Naive B cell (primary cell): ENCODE measurements at regions not wholly inside any gene's neighbourhood (a gene's known extent, or its start where the extent isn't known, plus 50 kb on each side); places are given as distances from the start of the nearest gene placed in this dataset.

Experiments
- ATAC-seq, 2 donors: fragments of 150-1000 bp; cut with Tn5 transposase; 2 replicates each; pipeline ENCODE4 v1.10.0; 2021; ENCODE audit warnings: low read depth in 2 of 2, mild to moderate bottlenecking in 2 of 2, moderate library complexity in 2 of 2
- DNase-seq: peaks from one replicate; pipeline ENCODE4 v3.0.0; 2022
- H3K27ac Mint-ChIP-seq, 6 donors: one replicate each; pipeline ENCODE4 v1.8.0; 2020 to 2022; ENCODE audit warnings: mild to moderate bottlenecking in 6 of 6, mixed read lengths in 6 of 6, moderate library complexity in 5 of 6, inconsistent platforms in 2 of 6
- H3K27me3 Mint-ChIP-seq, 3 donors: one replicate each; pipeline ENCODE4 v1.8.0; 2021 to 2022; ENCODE audit warnings: mixed read lengths in 3 of 3, mild to moderate bottlenecking in 1 of 3
- H3K36me3 Mint-ChIP-seq, 2 donors: one replicate each; pipeline ENCODE4 v1.8.0; 2020 to 2022; ENCODE audit warnings: mixed read lengths in 2 of 2, inconsistent platforms in 1 of 2, mild to moderate bottlenecking in 1 of 2
- H3K4me1 Mint-ChIP-seq, 3 donors: one replicate each; pipeline ENCODE4 v1.8.0; 2020 to 2022; ENCODE audit warnings: mixed read lengths in 3 of 3, inconsistent platforms in 1 of 3, mild to moderate bottlenecking in 1 of 3, moderate library complexity in 1 of 3
- H3K4me3 Mint-ChIP-seq, 8 donors: one replicate each; pipeline ENCODE4 v1.8.0; 2020 to 2022; ENCODE audit warnings: mild to moderate bottlenecking in 8 of 8, mixed read lengths in 8 of 8, moderate library complexity in 8 of 8, inconsistent platforms in 2 of 8
- H3K9me3 Mint-ChIP-seq, 7 donors: one replicate each; pipeline ENCODE4 v1.8.0; 2020 to 2022; ENCODE audit warnings: mixed read lengths in 7 of 7, mild to moderate bottlenecking in 5 of 7, inconsistent platforms in 2 of 7, moderate library complexity in 1 of 7

DNA sequence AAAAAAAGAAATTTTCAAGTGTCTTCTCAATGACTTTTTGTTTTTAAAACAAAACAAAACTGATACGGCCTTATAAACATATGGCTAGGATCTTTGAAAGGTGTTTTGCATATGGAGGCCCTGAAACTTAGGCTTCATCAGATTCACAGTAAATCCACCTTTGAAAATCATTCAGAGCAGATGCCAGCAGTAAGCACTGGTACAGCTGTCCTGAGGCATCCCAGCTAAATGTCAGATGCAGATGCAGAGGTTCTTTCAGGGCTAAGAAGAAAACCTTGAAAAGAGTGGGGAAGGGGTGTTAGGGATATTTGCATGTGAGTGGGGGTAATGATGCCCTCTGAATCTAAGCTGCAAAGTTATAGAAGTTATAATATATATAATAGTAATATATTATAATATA is 56.2 kb upstream of the GNG12 start:
- Mint-ChIP-seq H3K27me3 (peaks cover 0 to 4% (median 0%) of the 10 kb centered on the region in 3 donors), H3K4me3 (no peak overlapping the region), H3K36me3 (no peaks in the 10 kb centered on the region)

DNA sequence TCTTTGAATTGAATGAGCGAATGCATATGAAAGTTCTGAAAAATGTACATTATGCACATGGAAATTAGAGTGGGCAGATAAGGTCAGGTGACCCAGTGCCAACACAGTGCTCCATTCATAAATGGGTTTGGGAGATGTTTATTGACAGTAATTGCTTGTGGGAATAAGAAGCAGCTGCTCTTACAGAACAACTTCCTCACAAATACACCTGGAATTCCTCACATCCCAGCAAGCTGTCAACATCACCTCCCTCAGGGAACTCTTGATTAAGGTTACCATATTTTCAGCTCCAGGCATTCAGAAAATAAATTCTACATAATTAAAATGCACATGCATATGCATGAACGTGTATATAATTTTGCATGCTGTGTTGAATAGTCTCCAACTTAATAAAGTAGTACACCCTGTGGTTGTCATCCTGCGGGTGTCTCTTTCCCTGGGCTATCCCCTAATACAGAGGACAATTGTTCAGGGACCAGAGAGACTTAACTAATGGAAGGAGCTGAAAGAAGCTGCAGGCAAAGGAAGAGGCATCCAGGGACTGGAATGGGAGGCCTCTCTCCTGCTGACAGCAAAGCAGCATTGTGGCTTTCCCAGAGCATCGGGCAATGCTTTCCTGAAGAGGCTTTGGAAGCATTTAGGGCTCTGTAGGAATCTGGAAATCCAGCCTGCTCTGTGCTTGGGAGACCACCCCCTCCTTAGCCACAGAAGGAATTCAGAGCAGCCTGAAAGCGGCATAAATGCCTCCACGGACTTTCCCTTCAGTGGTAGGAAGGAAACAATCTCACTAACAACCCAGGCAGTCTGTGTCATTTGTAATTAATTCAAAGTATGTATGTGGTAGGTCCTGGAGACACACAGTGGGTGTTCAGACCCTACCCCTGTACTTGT is 55.2 kb upstream of the GNG12 start:
- no peaks in the 10 kb centered on the region for H3K4me1 Mint-ChIP-seq
- no peaks in the 10 kb centered on the region for H3K36me3 Mint-ChIP-seq
- no peak for ATAC-seq
- no peak overlapping the region for H3K27ac Mint-ChIP-seq
- DNase-seq, result no peak
- H3K9me3 Mint-ChIP-seq, result no peaks in the 10 kb centered on the region
- H3K4me3 Mint-ChIP-seq, result no peak overlapping the region
- peaks cover 0 to 4% (median 0%) of the 10 kb centered on the region in 3 donors for H3K27me3 Mint-ChIP-seq

More for the DNA sequence above, 56.2 kb upstream of the GNG12 start:
- no peaks in the 10 kb centered on the region for H3K9me3 Mint-ChIP-seq
- ATAC-seq, result no peak
- H3K4me1 Mint-ChIP-seq, result no peaks in the 10 kb centered on the region
- no peak overlapping the region for H3K27ac Mint-ChIP-seq
- DNase-seq, result no peak

DNA sequence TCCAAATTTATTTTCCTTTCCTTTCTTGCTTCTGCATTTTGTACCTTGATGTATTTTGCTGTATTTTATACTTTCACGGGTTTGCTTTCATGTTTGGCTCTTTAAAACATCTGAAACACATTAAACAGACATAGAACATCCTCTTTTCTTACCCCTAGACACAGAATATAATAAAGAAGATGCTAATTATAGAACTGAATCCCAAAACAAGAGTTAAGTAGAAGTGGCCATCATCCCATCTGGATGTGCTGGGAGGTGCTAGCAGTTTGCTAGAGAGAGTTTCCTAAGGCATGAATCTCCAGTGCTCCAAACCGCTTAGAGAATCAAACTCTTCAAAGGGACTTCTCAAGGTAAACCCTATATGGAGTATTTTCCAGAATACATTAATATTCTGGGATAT is 53.9 kb upstream of the GNG12 start:
- Mint-ChIP-seq H3K27ac (no peak overlapping the region), H3K4me1 (no peaks in the 10 kb centered on the region), H3K27me3 (peaks cover 0 to 7% (median 0%) of the 10 kb centered on the region in 3 donors), H3K4me3 (no peak overlapping the region), H3K36me3 (no peaks in the 10 kb centered on the region), H3K9me3 (no peaks in the 10 kb centered on the region)
- no peak for ATAC-seq
- DNase-seq, result no peak

DNA sequence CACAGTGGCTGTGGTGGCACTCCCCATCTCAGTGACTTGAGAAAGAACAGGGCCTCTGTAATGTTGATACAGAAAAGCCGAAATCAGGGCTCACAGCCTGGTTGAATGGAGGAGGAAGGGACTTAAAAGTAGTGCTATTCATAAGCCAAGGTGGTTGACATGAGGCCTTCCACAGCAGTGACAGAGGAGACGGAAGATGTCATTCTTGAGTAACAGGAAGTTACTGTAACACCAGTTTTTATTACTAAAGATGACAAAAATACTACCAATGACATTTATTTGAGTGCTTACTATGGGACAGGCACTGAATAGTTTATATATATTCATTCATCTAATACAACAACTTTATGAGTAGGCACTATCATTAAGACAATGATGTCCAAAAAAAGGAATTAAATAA is 52.8 kb upstream of the GNG12 start:
- no peak overlapping the region for H3K4me3 Mint-ChIP-seq
- peaks cover 0 to 7% (median 0%) of the 10 kb centered on the region in 3 donors for H3K27me3 Mint-ChIP-seq
- DNase-seq (no peak), ATAC-seq (no peak)
- H3K4me1 Mint-ChIP-seq, result no peaks in the 10 kb centered on the region
- no peaks in the 10 kb centered on the region for H3K9me3 Mint-ChIP-seq
- no peak overlapping the region for H3K27ac Mint-ChIP-seq
- no peaks in the 10 kb centered on the region for H3K36me3 Mint-ChIP-seq

DNA sequence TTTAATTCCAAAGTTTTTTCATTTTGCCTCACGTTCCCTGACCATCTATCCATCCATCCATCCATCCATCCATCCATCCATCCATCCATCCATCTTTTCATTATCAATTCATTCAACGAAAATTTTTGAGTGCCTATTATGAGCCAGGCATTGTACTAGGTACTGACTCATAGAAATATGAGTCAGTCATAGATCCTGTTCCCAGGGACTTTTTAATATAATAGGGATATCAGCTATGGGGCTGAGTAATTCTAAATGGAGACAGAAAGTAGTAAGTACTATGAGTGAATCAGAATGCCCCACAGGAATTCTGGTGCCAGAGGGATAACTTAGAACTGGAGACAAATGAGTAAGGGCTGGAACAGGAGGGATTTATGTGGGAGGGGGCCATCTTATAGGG is 49.8 kb upstream of the GNG12 start:
- no peaks in the 10 kb centered on the region for H3K36me3 Mint-ChIP-seq
- H3K9me3 Mint-ChIP-seq, result no peaks in the 10 kb centered on the region
- H3K27me3 Mint-ChIP-seq, result peaks cover 0 to 3% (median 0%) of the 10 kb centered on the region in 3 donors
- H3K4me1 Mint-ChIP-seq, result no peaks in the 10 kb centered on the region
- DNase-seq (no peak), ATAC-seq (no peak)
- no peak overlapping the region for H3K27ac Mint-ChIP-seq
- H3K4me3 Mint-ChIP-seq, result no peak overlapping the region
